Neutrophil (primary cell): ENCODE measurements at regions not wholly inside any gene's neighbourhood (a gene's known extent, or its start where the extent isn't known, plus 50 kb on each side); places are given as distances from the start of the nearest gene placed in this dataset.

Experiments used
- H3K27ac ChIP-seq: fragments of 200-600 bp; sonication (generic); 2 replicates; pipeline ENCODE4 v1.5.1; 2016; ENCODE audit warnings: mild to moderate bottlenecking, moderate library complexity
- H3K27me3 ChIP-seq: fragments of 200-600 bp; sonication (generic); 2 replicates; pipeline ENCODE4 v1.6.0; 2016; ENCODE audit warnings: mild to moderate bottlenecking
- H3K36me3 ChIP-seq: fragments of 200-600 bp; sonication (generic); 2 replicates; pipeline ENCODE4 v1.5.1; 2017
- H3K4me1 ChIP-seq, 2 experiments: fragments of 200-600 bp in 1 of 2; sonication (generic) in 1 of 2; 1 replicate in 1 of 2; 2 replicates in 1 of 2; pipeline versions ENCODE4 v1.5.1 to v1.6.1; 2013 to 2016; ENCODE audit warnings: low read depth in 1 of 2, low read length in 1 of 2, mild to moderate bottlenecking in 1 of 2, moderate library complexity in 1 of 2; ENCODE audit not compliant: control insufficient read depth in 1 of 2, insufficient read depth in 1 of 2
- H3K4me3 ChIP-seq, 2 experiments: fragments of 200-600 bp in 1 of 2; sonication (generic) in 1 of 2; 1 replicate in 1 of 2; 2 replicates in 1 of 2; pipeline ENCODE4 v1.5.1; 2013 to 2016; ENCODE audit warnings: low read depth in 1 of 2, low read length in 1 of 2, mild to moderate bottlenecking in 1 of 2, moderate library complexity in 1 of 2
- H3K9me3 ChIP-seq: fragments of 200-600 bp; sonication (generic); 2 replicates; pipeline ENCODE4 v1.5.1; 2016
- CTCF ChIP-seq: fragments of 200-600 bp; sonication (generic); IDR thresholded peaks from 2 replicates; pipeline ENCODE4 v1.5.1; 2016; ENCODE audit warnings: antibody characterized with exemption

GRCh38 chr1:25022361-25023189 is 92.5 kb upstream of the RUNX3 start:
- no peaks in the 10 kb centered on the region for H3K36me3 ChIP-seq
- H3K4me1 ChIP-seq, result peaks cover 35 to 37% of the 10 kb centered on the region in 2 experiments
- peak overlapping the region; percentile 29 to 43 for H3K4me3 ChIP-seq
- peak; percentile 49 for TF ChIP-seq CTCF
- no peaks in the 10 kb centered on the region for H3K27me3 ChIP-seq
- H3K9me3 ChIP-seq, result no peaks in the 10 kb centered on the region
- peak overlapping the region; percentile 76 for H3K27ac ChIP-seq

- TF ChIP-seq CTCF, result no peak
- H3K4me1 ChIP-seq, result peaks cover 35 to 37% of the 10 kb centered on the region in 2 experiments
- H3K9me3 ChIP-seq, result no peaks in the 10 kb centered on the region
- H3K4me3 ChIP-seq, result peak overlapping the region in 1 of 2 experiments; percentile 29
- H3K27me3 ChIP-seq, result no peaks in the 10 kb centered on the region
- peak overlapping the region; percentile 76 for H3K27ac ChIP-seq
- H3K36me3 ChIP-seq, result no peaks in the 10 kb centered on the region
Measured at GRCh38 chr1:25021591-25022215, 91.6 kb upstream of the RUNX3 start.

GRCh38 chr1:25020851-25021590 is 90.9 kb upstream of the RUNX3 start:
- H3K9me3 ChIP-seq, result no peaks in the 10 kb centered on the region
- no peaks in the 10 kb centered on the region for H3K27me3 ChIP-seq
- no peak overlapping the region for H3K4me3 ChIP-seq
- H3K4me1 ChIP-seq, result peaks cover 35 to 37% of the 10 kb centered on the region in 2 experiments
- H3K36me3 ChIP-seq, result no peaks in the 10 kb centered on the region
- no peak overlapping the region for H3K27ac ChIP-seq
- no peak for TF ChIP-seq CTCF

- Histone ChIP-seq H3K27ac (no peak overlapping the region), H3K4me3 (no peak overlapping the region), H3K4me1 (peaks cover 35 to 37% of the 10 kb centered on the region in 2 experiments)
Measured at GRCh38 chr1:25020173-25020845, 90.2 kb upstream of the RUNX3 start.

More at GRCh38 chr1:25020173-25020845, 90.2 kb upstream of the RUNX3 start:
- Histone ChIP-seq H3K9me3 (no peaks in the 10 kb centered on the region), H3K27me3 (no peaks in the 10 kb centered on the region), H3K36me3 (no peaks in the 10 kb centered on the region)
- no peak for TF ChIP-seq CTCF
